ENCODE measurements at regions not wholly inside any gene's neighbourhood (a gene's known extent, or its start where the extent isn't known, plus 50 kb on each side); places are given as distances from the start of the nearest gene placed in this dataset.
"Not testable (repeated sequence)": the region's sequence is repeated elsewhere in the genome, so short reads cannot be mapped to it uniquely, and the experiment has no call there.

DNA sequence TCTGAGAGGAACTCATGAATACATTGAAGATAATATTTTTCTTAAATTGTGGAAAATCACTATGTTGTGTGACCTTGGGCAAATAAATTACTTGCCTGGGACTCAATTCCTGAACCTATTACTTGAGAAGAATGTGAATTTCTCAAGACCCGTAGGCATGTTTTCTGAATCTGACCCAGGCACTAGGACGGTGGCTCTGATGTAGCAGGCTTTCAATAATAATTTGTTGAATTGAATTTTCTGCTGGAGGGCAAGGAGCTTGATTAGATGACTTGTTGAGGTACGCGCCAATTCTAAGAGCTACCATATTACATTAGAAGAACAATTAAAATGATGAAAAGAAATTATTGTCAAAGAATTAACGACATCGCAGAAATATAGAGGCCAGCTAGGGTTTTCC is 150.2 kb upstream of the LRRC3B start:
- H3K27me3 Mint-ChIP-seq (ENCODE audit: insufficient read depth), result no peaks in the 10 kb centered on the region
- DNase-seq, result no peak
- no peak for TF ChIP-seq CTCF (IDR thresholded peaks at IDR 0.05)
- peaks cover 28% of the 10 kb centered on the region for H3K9me3 Mint-ChIP-seq
- no peaks in the 10 kb centered on the region for H3K36me3 Mint-ChIP-seq (ENCODE audit: low read depth)
- no peaks in the 10 kb centered on the region for H3K4me1 Mint-ChIP-seq (ENCODE audit: low read depth)
- no peak overlapping the region for H3K4me3 Mint-ChIP-seq
- no peak overlapping the region for H3K27ac Mint-ChIP-seq

DNA sequence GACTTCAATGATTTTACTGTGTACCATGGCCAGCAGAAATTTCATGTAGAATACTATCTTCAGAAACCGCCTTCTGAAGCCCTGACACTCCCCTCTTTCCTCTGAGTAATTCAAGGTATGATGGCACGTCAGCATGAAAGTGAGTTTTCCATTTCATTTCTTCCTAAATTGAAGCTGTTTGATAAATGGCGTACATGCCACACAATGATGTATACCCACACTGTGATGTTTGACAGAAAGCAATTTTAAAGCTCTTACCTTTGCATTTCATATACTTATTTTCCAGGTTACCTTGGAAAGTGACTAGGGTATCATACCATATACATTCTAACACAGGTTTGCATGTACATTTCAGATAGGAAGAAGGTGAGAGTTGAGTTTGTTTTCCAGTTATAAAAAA is 147.9 kb upstream of the LRRC3B start:
- no peaks in the 10 kb centered on the region for H3K4me1 Mint-ChIP-seq (ENCODE audit: low read depth)
- H3K27me3 Mint-ChIP-seq (ENCODE audit: insufficient read depth), result no peaks in the 10 kb centered on the region
- no peak for TF ChIP-seq CTCF (IDR thresholded peaks at IDR 0.05)
- H3K36me3 Mint-ChIP-seq (ENCODE audit: low read depth), result no peaks in the 10 kb centered on the region
- H3K9me3 Mint-ChIP-seq, result peaks cover 10% of the 10 kb centered on the region
- no peak for DNase-seq
- H3K27ac Mint-ChIP-seq, result no peak overlapping the region
- no peak overlapping the region for H3K4me3 Mint-ChIP-seq

DNA sequence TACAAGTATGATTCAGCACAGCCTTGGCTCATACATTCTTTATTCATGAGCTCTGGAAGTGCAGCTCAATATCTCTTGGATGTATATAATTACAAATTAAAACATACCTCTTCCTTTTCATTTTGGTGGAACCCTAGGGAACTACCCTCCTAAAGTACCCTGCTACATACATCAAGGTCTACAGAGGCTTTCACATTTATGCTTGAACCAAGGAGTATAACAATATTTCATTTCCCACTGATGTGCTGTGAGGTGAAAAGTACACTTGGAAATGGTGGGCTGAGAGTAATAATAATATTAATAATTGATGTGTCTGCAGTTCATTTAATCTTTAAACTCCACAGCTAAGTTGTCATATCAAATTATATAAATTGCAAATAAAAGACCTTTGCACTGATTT is 142.2 kb upstream of the LRRC3B start:
- Mint-ChIP-seq H3K27ac (no peak overlapping the region), H3K36me3 (ENCODE audit: low read depth) (no peaks in the 10 kb centered on the region), H3K9me3 (peaks cover 15% of the 10 kb centered on the region), H3K27me3 (ENCODE audit: insufficient read depth) (no peaks in the 10 kb centered on the region), H3K4me1 (ENCODE audit: low read depth) (no peaks in the 10 kb centered on the region), H3K4me3 (no peak overlapping the region)
- no peak for DNase-seq
- no peak for TF ChIP-seq CTCF (IDR thresholded peaks at IDR 0.05)

GRCh38 chr3:26484140-26484539 is 138.4 kb upstream of the LRRC3B start:
- H3K27ac Mint-ChIP-seq, result no peak overlapping the region
- no peaks in the 10 kb centered on the region for H3K36me3 Mint-ChIP-seq (ENCODE audit: low read depth)
- H3K9me3 Mint-ChIP-seq, result peaks cover 28% of the 10 kb centered on the region
- H3K27me3 Mint-ChIP-seq (ENCODE audit: insufficient read depth), result no peaks in the 10 kb centered on the region
- H3K4me3 Mint-ChIP-seq, result no peak overlapping the region
- no peak for TF ChIP-seq CTCF (IDR thresholded peaks at IDR 0.05)
- DNase-seq, result no peak
- no peaks in the 10 kb centered on the region for H3K4me1 Mint-ChIP-seq (ENCODE audit: low read depth)

- Mint-ChIP-seq H3K9me3 (peaks cover 31% of the 10 kb centered on the region), H3K36me3 (ENCODE audit: low read depth) (no peaks in the 10 kb centered on the region)
- TF ChIP-seq CTCF (IDR thresholded peaks at IDR 0.05), result no peak
Measured at GRCh38 chr3:26498271-26498670, 124.3 kb upstream of the LRRC3B start.

GRCh38 chr3:26505399-26505798 is 117.2 kb upstream of the LRRC3B start:
- H3K9me3 Mint-ChIP-seq, result peaks cover 21% of the 10 kb centered on the region
- no peak for DNase-seq
- H3K4me3 Mint-ChIP-seq, result no peak overlapping the region
- no peaks in the 10 kb centered on the region for H3K36me3 Mint-ChIP-seq (ENCODE audit: low read depth)
- no peaks in the 10 kb centered on the region for H3K4me1 Mint-ChIP-seq (ENCODE audit: low read depth)
- no peak for TF ChIP-seq CTCF (IDR thresholded peaks at IDR 0.05)
- H3K27me3 Mint-ChIP-seq (ENCODE audit: insufficient read depth), result no peaks in the 10 kb centered on the region
- H3K27ac Mint-ChIP-seq, result no peak overlapping the region

More at GRCh38 chr3:26498271-26498670, 124.3 kb upstream of the LRRC3B start:
- H3K27me3 Mint-ChIP-seq (ENCODE audit: insufficient read depth), result no peaks in the 10 kb centered on the region; the same call in 1 of the 2 replicates
- no peak overlapping the region for H3K27ac Mint-ChIP-seq
- DNase-seq, result no peak
- H3K4me1 Mint-ChIP-seq (ENCODE audit: low read depth), result no peaks in the 10 kb centered on the region
- no peak overlapping the region for H3K4me3 Mint-ChIP-seq

DNA sequence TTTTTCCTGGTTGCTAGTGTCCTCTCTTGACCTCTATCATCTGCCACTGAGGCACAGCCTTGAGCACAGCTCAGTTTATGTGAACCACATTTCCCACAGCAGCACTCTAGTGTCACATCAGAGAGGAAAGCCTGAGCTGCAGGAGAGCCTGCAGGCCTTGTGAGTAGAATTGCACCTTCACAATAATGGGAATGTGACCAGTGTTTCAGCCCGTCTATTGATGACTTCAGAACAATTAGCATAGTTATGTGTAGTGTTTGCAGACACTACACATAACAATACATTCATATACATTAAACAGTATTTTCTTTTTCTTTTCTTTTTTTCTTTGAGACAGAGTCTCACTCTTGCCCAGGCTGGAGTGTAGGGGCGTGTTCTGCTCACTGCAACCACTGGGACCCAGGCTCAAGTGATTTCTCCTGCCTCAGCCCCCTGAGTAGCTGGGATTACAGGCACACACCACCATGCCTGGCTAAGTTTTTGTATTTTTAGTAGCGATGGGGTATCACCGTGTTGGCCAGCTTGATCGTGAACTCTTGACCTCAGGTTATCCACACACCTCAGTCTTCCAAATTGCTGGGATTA is 108.0 kb upstream of the LRRC3B start:
- not testable (repeated sequence) for H3K4me3 Mint-ChIP-seq; H3K27ac Mint-ChIP-seq; H3K4me1 Mint-ChIP-seq (ENCODE audit: low read depth); DNase-seq; H3K36me3 Mint-ChIP-seq (ENCODE audit: low read depth); H3K27me3 Mint-ChIP-seq (ENCODE audit: insufficient read depth)
- peaks cover 46% of the 10 kb centered on the region for H3K9me3 Mint-ChIP-seq
